HG03565 (cell line): ENCODE measurements at regions not wholly inside any gene's neighbourhood (a gene's known extent, or its start where the extent isn't known, plus 50 kb on each side); places are given as distances from the start of the nearest gene placed in this dataset.

Source experiments
- ATAC-seq: cut with Tn5 transposase; IDR thresholded peaks from one replicate; pipeline ENCODE4 v1.9.1; 2021; ENCODE audit warnings: mild to moderate bottlenecking, moderate library complexity; ENCODE audit not compliant: unreplicated experiment

GRCh38 chr12:82174936-82175335, 183.3 kb downstream of the CCDC59 start:
- ATAC-seq, result no peak

- no peak for ATAC-seq
Observed at GRCh38 chr12:82174383-82174782, 183.8 kb downstream of the CCDC59 start.

GRCh38 chr12:82149045-82149444, 209.1 kb downstream of the CCDC59 start:
- ATAC-seq, result no peak

- ATAC-seq, result no peak
Observed at GRCh38 chr12:82146740-82147139, 211.4 kb downstream of the CCDC59 start.

- ATAC-seq, result no peak
Observed at GRCh38 chr12:82144505-82144904, 213.7 kb downstream of the CCDC59 start.

DNA sequence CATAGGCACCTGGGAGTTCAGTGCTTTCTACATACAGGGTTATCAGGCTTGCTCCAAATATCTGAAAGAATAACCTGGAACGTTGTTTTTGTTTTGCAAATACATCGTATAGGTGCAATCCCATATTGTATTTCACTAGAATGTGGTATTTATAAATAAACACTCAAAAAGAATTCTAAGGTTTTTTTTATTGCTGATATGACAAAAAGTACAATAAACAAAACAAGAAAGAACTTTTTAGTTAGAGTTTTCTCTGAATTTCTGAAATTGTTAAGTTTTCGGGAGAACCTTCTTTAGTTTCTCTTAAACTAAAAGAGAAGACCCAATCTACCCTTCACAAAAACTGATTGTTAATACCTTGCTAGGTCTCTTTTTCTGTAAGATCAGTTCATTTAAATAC, 225.8 kb downstream of the CCDC59 start:
- ATAC-seq, result no peak

GRCh38 chr12:82130762-82131161, 227.4 kb downstream of the CCDC59 start:
- no peak for ATAC-seq

DNA sequence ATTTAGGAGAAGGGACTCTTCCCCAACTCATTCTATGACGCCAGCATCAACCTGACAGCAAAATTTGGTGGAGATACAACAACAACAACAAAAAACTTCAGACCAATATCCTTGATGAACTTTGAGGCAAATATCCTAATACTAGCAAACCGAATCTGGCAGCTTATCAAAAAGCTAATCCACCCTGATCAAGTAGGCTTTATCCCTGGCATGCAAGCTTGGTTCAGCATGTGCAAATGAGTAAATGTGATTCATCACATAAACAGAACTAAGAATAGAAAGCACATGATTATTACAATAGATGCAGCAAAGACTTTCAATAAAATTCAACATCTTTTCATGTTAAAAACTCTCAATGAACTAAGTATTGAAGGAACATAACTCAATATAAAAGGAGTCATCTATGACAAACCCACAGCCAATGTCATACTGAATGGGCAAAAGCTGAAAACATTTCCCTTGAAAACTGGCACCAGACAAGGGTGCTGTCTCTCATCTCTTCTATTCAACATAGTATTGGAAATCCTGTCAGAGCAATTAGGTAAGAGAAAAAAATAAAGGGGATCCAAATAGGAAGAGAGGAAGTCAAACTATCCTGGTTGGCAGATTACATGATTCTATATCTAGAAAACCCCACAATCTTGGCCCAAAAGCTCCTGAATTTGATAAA, 233.3 kb downstream of the CCDC59 start:
- no peak for ATAC-seq

GRCh38 chr12:82121545-82121944, 236.6 kb downstream of the CCDC59 start:
- ATAC-seq, result no peak

DNA sequence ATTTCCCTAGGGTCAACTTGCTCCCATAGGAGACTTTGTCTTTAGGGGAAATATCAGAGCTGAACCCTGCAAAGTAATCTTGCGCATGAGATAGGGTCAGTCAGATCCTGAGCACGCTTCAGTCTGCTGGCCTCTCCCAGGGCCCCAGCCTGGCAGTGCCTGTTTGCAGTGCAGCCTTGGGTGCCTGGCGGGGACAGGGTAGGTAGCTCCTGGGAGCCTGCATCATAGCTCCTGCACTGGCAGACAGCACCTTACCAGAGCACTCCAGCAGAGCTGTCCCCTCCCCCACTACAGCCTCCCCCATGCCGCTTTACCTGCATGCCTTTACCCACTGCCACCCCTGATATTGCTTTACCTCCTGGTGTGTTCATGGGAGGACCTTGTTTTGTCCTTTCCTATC, 237.3 kb downstream of the CCDC59 start:
- ATAC-seq, result no peak

DNA sequence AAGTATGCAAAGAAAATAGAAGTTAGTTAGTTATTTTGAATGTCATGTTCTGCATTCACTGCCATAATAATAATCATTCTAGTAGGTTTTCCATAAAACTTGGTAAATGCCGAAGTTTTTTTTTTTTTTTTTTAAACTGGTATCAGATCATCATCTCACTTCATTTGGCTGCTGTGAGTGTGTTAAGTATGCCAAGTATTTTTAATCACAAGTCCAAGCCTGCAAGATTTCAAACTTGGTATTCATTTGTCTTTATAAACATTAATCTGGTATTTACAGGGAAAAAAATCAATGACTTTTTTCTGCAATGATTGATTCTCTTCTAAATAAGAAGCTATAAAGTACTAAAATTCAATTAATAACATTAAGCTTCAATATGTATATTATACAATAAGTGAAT, 248.9 kb downstream of the CCDC59 start:
- ATAC-seq, result no peak

DNA sequence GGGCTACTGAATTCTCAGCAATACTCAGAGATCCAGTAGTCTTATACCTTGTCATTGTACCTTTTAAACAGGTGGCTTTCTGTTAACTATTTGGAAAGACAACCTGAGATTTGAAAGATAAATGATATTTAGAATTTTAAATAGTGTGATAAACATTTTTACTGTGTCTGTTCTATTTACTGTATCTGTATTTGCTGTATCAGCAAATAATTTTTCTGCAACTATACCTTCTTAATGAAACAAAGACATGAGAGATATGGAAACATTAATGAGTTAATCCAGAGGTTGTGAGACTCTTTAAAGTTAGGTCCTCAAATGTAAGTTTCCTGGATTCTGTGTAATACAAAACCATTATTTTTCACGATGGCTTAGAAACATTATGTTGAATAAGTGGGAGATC, 249.6 kb downstream of the CCDC59 start:
- no peak for ATAC-seq

- no peak for ATAC-seq
Observed at GRCh38 chr12:82099216-82099615, 259.0 kb downstream of the CCDC59 start.

DNA sequence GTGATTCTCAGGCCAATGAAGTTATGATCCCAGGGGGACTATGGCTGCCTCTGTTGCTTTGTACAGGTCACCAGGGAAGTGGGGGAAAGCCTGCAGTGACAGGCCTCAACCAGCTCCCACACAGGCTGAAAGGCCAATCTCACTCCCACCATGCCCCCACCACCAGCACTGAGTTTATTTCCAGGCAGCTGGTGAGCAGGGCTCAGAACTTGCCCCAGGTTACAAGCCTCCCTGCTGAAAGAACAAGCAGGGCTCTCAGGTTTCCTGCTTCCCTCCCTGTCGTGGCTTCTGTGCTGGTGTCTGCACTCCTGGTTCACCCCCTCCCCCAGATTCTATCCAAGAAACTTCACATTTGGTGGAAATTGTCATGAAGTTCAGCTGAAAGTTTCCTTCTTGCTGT, 260.3 kb downstream of the CCDC59 start:
- ATAC-seq, result no peak

GRCh38 chr12:82097438-82097837, 260.7 kb downstream of the CCDC59 start:
- ATAC-seq, result no peak

DNA sequence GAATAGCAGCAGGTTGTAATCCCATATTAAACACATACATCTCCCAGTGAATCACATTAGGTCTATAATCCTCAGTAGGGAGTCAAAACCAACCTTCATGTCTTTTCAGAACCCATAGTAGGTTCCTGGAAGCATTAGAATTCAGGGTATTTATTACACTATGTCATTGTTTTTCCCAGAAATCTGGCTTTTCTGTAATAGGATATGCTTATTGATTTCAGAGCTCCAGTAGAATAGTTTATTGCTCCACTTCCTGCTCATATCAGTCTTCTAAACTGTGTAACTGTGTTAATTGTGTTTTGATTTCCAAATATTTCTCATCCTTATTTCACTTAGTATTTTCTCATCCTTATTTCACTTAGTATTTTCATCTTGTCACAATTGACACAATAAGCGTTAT, 268.0 kb downstream of the CCDC59 start:
- no peak for ATAC-seq

DNA sequence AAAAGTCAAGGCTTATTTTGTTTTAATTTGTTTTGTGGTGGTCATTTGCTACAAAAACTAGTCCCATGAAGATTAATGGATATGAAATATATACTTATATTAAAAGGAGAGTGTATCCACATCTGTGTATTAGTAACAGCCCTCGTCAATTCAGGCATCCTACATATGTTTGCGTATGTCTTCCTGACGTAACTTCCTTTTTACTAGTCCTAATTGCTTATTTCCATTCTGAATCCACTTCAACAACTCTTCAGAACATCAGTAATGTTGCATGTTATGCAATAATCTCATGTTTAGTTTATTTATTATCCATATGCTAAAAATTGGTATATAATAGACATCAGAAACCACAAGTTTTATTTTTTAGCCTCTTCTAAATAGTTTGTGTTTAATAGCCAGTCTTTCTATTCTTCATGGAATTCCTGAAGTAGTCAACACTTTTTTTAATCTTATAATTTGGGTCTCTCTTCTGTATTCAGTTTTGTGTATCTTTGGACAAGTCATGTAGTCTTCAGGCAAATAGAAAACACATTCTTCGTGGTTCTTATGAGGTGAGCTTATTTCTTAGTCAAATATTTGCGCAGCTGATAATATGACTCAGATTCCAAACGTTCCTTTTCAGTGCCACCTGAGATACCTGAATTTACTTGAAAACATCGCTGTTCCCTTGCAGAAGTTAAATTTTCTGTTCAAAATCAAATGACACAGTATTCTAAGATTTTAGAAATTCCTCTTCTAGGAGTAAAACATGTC, 268.6 kb downstream of the CCDC59 start:
- no peak for ATAC-seq

DNA sequence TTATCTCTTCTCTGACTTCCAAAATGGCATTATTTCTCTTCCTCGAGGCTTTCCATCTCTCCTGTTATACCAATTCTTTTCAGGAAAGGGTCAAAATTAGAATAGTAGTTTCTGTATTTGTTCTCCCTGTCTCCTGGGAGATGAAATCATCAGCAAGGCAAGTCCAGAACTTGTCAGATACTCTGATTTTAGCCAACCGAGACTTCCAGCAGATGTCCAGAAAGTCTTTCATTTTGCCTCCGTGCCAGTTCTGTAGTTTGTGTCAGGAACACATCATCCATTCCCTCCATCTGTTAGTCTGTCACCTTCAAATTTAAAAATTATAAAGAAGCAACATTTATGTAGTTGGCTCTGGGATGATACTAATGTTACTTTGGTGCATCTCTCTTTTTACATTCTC, 275.7 kb downstream of the CCDC59 start:
- no peak for ATAC-seq

GRCh38 chr12:82069931-82070514, 288.2 kb downstream of the CCDC59 start:
- ATAC-seq, result no peak

DNA sequence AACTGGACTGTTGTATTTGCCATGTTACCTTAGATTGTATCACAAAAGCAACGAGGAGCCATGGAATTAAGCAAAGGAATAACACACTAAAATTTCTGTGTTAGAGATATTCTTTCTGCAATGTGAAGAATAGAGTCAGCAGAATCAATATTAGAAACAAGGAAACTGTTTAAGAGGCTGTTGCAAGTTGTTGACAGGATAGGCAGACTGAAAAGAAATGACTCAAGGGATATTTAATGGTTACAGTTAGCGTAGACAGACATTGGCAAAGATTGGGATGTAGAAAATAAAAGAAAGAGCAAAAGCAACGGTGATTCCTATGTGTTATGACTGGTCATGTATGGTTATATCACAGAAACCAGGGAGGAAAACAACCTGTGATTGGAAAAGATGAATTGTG, 299.0 kb upstream of the PPFIA2 start:
- no peak for ATAC-seq

GRCh38 chr12:82057770-82058169, 298.6 kb upstream of the PPFIA2 start:
- no peak for ATAC-seq

DNA sequence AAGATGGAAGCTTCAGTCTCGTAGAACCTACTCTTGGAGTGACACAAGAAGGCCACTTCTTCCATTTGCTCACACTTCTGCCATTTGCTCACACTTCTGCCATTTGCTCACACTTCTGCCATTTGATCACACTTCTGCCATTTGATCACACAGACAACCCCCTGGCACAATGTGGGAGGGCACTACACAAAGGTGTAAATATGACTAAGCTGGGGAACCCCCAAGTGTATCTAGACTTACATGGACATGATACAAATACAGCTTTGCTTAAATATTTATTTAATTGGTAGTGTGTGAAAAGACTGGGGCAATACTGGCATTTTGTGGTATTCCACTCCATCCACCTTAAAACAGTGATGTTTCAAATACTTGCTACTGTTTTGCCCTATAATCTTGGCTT, 296.2 kb upstream of the PPFIA2 start:
- no peak for ATAC-seq
